Duodenal mucosa (tissue), 2 donors: ENCODE measurements at regions not wholly inside any gene's neighbourhood (a gene's known extent, or its start where the extent isn't known, plus 50 kb on each side); places are given as distances from the start of the nearest gene placed in this dataset.

Source experiments
- H3K27ac ChIP-seq: one replicate; pipeline ENCODE4 v1.7.0; 2013; ENCODE audit warnings: low read depth, low read length
- H3K27me3 ChIP-seq, 2 donors: one replicate each; pipeline ENCODE4 v1.7.0; 2013; ENCODE audit warnings: low read length in 2 of 2, control low read depth in 1 of 2; ENCODE audit not compliant: insufficient read depth in 2 of 2, control insufficient read depth in 1 of 2
- H3K36me3 ChIP-seq, 2 donors: one replicate each; pipeline ENCODE4 v1.7.0; 2013; ENCODE audit warnings: low read length in 2 of 2, control low read depth in 1 of 2; ENCODE audit not compliant: insufficient read depth in 2 of 2, control insufficient read depth in 1 of 2
- H3K4me1 ChIP-seq, 2 donors: one replicate each; pipeline ENCODE4 v1.7.0; 2013; ENCODE audit warnings: low read length in 2 of 2, control low read depth in 1 of 2; ENCODE audit not compliant: insufficient read depth in 2 of 2, control insufficient read depth in 1 of 2
- H3K4me3 ChIP-seq, 2 donors: one replicate each; pipeline ENCODE4 v1.7.0; 2013; ENCODE audit warnings: low read length in 2 of 2, low read depth in 1 of 2
- H3K9ac ChIP-seq, 2 donors: one replicate each; pipeline ENCODE4 v1.7.0; 2013; ENCODE audit warnings: low read length in 2 of 2, low read depth in 1 of 2
- H3K9me3 ChIP-seq, 2 donors: one replicate each; pipeline ENCODE4 v1.7.0; 2013; ENCODE audit warnings: low read length in 2 of 2, control low read depth in 1 of 2; ENCODE audit not compliant: control insufficient read depth in 1 of 2

DNA sequence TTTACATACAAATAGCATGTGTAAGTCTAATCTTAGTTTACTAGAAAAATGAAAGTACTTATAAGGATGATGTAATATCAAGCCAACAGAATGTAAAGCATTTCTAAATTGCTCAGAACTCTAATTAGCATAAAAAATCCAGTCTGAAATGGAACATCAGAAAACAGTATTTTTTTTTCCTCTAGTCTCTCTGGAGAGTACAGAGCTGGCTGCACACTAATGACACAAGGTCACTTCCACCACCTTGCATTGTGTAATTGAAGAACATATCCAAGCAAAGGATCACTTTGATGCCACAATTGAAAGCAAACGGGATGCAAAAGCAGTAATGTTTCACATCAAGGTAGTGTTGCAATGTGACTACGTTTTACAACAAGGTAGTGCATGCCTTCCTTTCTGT is 548.0 kb upstream of the LUZP2 start:
- no peaks in the 10 kb centered on the region for H3K9me3 ChIP-seq
- H3K36me3 ChIP-seq = no peaks in the 10 kb centered on the region
- H3K9ac ChIP-seq = no peak overlapping the region
- H3K27me3 ChIP-seq = no peaks in the 10 kb centered on the region
- no peaks in the 10 kb centered on the region for H3K4me1 ChIP-seq
- no peak overlapping the region for H3K27ac ChIP-seq
- H3K4me3 ChIP-seq = no peak overlapping the region

DNA sequence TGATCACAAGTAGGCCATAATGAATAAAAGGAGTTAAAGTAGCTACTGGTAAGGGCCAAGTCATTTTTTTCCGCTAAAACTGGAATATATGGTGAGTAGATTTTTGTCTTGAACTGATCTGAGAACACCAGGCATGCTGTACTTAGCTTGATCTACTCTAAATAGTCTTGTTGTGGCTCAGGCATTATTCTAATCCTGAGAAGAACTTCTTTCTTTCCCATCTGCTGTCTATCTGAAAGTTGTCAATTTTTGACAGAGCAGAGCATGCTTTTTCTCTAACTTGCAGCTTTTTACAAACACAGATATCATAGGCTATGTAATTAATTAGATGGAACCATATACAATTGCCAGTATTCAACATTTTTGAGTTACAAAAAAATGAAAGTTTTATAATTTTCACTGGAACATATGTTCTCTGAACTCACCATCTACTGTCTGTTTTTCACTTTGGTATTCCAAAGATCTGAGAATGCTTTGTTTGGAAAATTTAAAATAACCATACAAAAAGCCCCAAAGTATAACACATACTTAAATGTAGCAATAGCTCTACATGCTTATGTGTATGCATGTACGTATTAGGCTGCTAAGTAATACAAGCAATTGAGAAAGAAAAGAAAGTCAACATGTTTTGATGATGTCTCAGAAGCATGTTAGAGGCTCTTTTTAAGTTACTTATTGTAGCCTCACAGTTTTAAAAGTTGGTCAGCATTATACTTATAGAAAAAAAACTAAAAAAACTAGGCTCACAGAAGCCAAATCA is 542.7 kb upstream of the LUZP2 start:
- Histone ChIP-seq H3K9me3 (no peaks in the 10 kb centered on the region), H3K4me3 (no peak overlapping the region)

GRCh38 chr11:23954730-23955129 is 542.1 kb upstream of the LUZP2 start:
- no peaks in the 10 kb centered on the region for H3K9me3 ChIP-seq
- no peak overlapping the region for H3K4me3 ChIP-seq
- H3K36me3 ChIP-seq = no peaks in the 10 kb centered on the region
- no peak overlapping the region for H3K9ac ChIP-seq
- H3K4me1 ChIP-seq = no peaks in the 10 kb centered on the region
- H3K27ac ChIP-seq = no peak overlapping the region
- no peaks in the 10 kb centered on the region for H3K27me3 ChIP-seq

More for the DNA sequence above, 542.7 kb upstream of the LUZP2 start:
- Histone ChIP-seq H3K27ac (no peak overlapping the region), H3K27me3 (no peaks in the 10 kb centered on the region), H3K9ac (no peak overlapping the region), H3K36me3 (no peaks in the 10 kb centered on the region), H3K4me1 (no peaks in the 10 kb centered on the region)

GRCh38 chr11:23956586-23956985 is 540.3 kb upstream of the LUZP2 start:
- no peaks in the 10 kb centered on the region for H3K36me3 ChIP-seq
- H3K9ac ChIP-seq = no peak overlapping the region
- H3K9me3 ChIP-seq = peaks cover 0 to under 1% of the 10 kb centered on the region in 2 donors
- no peaks in the 10 kb centered on the region for H3K27me3 ChIP-seq
- no peak overlapping the region for H3K27ac ChIP-seq
- H3K4me3 ChIP-seq = no peak overlapping the region
- no peaks in the 10 kb centered on the region for H3K4me1 ChIP-seq

DNA sequence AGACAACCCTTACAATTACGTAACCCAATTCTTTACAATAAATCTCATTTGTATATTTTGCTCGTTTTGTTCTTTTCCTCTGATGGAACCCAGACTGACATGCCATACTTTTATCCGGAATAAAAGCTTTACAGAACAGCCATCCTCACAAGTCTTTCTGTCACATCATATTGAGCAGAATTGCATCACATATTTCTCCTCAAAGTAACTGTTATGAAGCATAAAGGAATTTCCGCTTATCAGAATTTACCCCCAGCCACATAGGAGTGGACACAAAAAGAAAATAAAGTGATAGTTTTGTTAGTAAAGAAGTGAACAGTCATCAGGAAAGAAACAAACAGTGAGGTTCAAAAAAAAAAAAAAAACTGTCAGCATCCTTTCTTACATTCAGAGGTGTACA is 539.5 kb upstream of the LUZP2 start:
- Histone ChIP-seq H3K4me1 (no peaks in the 10 kb centered on the region), H3K9ac (no peak overlapping the region), H3K27me3 (no peaks in the 10 kb centered on the region), H3K27ac (no peak overlapping the region), H3K4me3 (no peak overlapping the region), H3K9me3 (peaks cover 0 to 8% of the 10 kb centered on the region in 2 donors), H3K36me3 (no peaks in the 10 kb centered on the region)

DNA sequence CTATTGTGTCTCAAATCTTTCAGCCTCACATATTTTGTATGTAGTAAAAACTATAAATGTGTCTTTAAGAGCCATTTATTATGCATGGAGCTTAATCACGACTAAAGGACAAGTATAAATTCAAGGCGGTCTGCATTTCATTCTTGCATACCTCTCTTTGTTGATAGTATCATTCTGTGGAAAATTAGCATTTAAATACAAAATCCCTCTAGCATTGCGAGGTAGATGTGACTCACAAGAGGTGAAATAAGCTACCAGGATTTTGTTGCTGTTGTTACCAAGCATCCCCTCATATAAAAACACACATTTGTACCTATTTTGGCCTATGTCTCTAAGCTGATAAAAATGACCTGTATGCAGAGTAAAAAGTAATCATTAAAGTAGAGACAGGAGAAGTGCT is 537.4 kb upstream of the LUZP2 start:
- Histone ChIP-seq H3K9me3 (peaks cover 0 to 8% of the 10 kb centered on the region in 2 donors), H3K4me1 (peaks cover 0 to 4% of the 10 kb centered on the region in 2 donors), H3K36me3 (no peaks in the 10 kb centered on the region), H3K27me3 (no peaks in the 10 kb centered on the region), H3K9ac (no peak overlapping the region), H3K27ac (no peak overlapping the region), H3K4me3 (no peak overlapping the region)

DNA sequence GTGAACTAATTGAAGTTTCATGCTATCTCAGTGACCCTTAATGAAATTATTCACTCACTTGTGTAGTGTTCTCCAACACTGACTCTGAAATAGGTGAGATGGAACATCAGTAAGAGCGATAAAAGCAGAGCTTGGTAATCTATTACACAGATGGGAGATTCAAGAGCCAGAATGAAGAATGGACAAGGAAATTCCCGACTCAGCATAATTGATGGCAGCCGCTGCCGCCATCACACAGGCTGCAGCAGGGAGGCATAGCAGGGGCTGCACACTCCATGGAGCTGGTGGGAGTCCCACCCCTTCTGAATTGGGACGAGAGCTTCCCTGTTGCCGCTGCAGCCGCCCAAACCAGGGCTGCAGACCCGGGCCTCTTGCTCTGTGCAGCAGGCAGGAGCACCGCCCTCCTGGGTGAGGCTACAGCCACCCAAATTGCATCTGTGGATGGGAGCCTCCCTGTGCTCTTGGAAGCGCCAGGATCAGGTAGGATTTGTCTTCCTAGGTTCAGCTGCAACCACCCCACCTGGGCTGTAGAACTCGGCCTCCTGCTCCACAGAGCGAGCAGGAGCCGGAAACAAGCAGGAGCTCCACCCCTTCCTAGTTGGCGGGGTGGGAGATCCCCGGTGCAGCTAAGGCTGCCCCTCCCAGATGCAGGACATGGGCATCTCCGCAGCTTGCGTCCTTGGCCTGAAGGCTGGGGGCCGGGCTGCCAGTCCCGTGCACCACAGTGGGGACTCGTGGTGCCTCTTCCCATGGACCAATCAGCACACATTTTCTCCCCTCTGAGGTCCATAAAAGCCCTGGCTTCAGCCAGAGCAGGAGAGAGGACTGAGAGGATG is 535.1 kb upstream of the LUZP2 start:
- no peaks in the 10 kb centered on the region for H3K27me3 ChIP-seq

DNA sequence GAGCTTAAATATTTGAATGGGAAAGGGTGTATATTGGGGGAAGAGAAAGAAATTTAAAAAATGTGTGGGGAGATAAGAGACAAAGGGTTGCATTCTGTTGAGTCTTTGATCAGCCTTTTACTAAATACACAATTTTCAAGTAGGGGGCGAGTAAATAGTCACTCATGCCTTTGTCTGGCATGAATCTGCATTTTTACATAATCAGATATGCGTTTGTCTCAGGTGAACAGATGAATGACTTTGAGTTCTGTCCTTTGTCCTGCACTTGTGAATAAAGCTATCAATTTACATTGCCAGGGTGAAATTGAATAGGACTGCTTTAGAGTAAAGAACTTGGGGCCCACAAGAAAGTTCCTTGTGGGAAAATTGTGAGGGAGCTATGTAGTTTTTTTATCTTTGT is 523.6 kb upstream of the LUZP2 start:
- H3K27me3 ChIP-seq = no peaks in the 10 kb centered on the region
- H3K4me3 ChIP-seq = no peak overlapping the region
- no peaks in the 10 kb centered on the region for H3K36me3 ChIP-seq
- no peaks in the 10 kb centered on the region for H3K4me1 ChIP-seq
- H3K9me3 ChIP-seq = no peaks in the 10 kb centered on the region
- H3K27ac ChIP-seq = no peak overlapping the region
- no peak overlapping the region for H3K9ac ChIP-seq

More for the DNA sequence above, 535.1 kb upstream of the LUZP2 start:
- peaks cover 0 to 4% of the 10 kb centered on the region in 2 donors for H3K4me1 ChIP-seq
- no peak overlapping the region for H3K27ac ChIP-seq
- no peaks in the 10 kb centered on the region for H3K36me3 ChIP-seq
- H3K4me3 ChIP-seq = no peak overlapping the region
- peaks cover 0 to 8% of the 10 kb centered on the region in 2 donors for H3K9me3 ChIP-seq
- H3K9ac ChIP-seq = no peak overlapping the region

- Histone ChIP-seq H3K9me3 (no peaks in the 10 kb centered on the region), H3K27me3 (no peaks in the 10 kb centered on the region), H3K4me1 (no peaks in the 10 kb centered on the region), H3K36me3 (no peaks in the 10 kb centered on the region), H3K9ac (no peak overlapping the region), H3K4me3 (no peak overlapping the region), H3K27ac (no peak overlapping the region)
Measured at GRCh38 chr11:23974051-23974450, 522.8 kb upstream of the LUZP2 start.

DNA sequence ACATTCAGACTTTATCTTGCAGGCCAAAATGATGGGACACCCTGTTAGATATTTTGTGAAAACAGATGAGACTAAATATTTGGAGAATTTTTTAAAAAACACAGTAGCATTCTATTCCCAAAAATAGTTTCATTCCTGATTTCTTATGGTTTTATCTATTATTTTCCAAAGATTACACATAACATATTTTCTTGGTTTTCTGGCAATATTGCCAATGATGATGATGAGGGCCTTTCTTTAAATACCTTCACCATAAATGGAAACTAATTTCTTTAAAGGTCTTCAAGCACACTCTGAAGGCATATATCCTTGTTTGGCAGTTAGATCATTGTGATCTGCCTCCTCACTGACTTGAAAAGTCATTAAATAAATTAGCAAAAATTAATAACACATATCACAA is 522.3 kb upstream of the LUZP2 start:
- H3K36me3 ChIP-seq = no peaks in the 10 kb centered on the region
- no peaks in the 10 kb centered on the region for H3K27me3 ChIP-seq
- no peak overlapping the region for H3K4me3 ChIP-seq
- H3K9me3 ChIP-seq = no peaks in the 10 kb centered on the region
- H3K9ac ChIP-seq = no peak overlapping the region
- no peak overlapping the region for H3K27ac ChIP-seq
- no peaks in the 10 kb centered on the region for H3K4me1 ChIP-seq
